T-helper 1 cell treated with Interleukin-12 subunit alpha and Interleukin-12 subunit beta and Interleukin-4 antibody, amounts not matched to agents 30 μg/mL and 1 μg/mL, for 36 hours (primary cell): ENCODE measurements at regions not wholly inside any gene's neighbourhood (a gene's known extent, or its start where the extent isn't known, plus 50 kb on each side); places are given as distances from the start of the nearest gene placed in this dataset.
"Not testable (repeated sequence)": the region's sequence is repeated elsewhere in the genome, so short reads cannot be mapped to it uniquely, and the experiment has no call there.

Source experiments
- H3K27ac Mint-ChIP-seq: one replicate; pipeline ENCODE4 v1.8.0; 2021; ENCODE audit warnings: mild to moderate bottlenecking, mixed read lengths
- H3K27me3 Mint-ChIP-seq: one replicate; pipeline ENCODE4 v1.8.0; 2021; ENCODE audit warnings: low read depth, mixed read lengths
- H3K36me3 Mint-ChIP-seq: one replicate; pipeline ENCODE4 v1.8.0; 2021; ENCODE audit warnings: low read depth, mixed read lengths
- H3K4me1 Mint-ChIP-seq: one replicate; pipeline ENCODE4 v1.8.0; 2021; ENCODE audit warnings: low read depth, mixed read lengths
- H3K4me3 Mint-ChIP-seq: one replicate; pipeline ENCODE4 v1.8.0; 2021; ENCODE audit warnings: mild to moderate bottlenecking, moderate library complexity, mixed read lengths
- H3K9me3 Mint-ChIP-seq: one replicate; pipeline ENCODE4 v1.8.0; 2021; ENCODE audit warnings: mixed read lengths

- H3K27ac Mint-ChIP-seq: no peak overlapping the region
- no peak overlapping the region for H3K4me3 Mint-ChIP-seq
Measured at GRCh38 chr12:83313322-83313721, 626.6 kb downstream of the TMTC2 start.

GRCh38 chr12:83276904-83277303 is 590.2 kb downstream of the TMTC2 start:
- Mint-ChIP-seq H3K27ac (no peak overlapping the region), H3K36me3 (no peaks in the 10 kb centered on the region), H3K4me1 (no peaks in the 10 kb centered on the region), H3K9me3 (peaks cover 13% of the 10 kb centered on the region), H3K27me3 (no peaks in the 10 kb centered on the region), H3K4me3 (no peak overlapping the region)

More at GRCh38 chr12:83313322-83313721, 626.6 kb downstream of the TMTC2 start:
- Mint-ChIP-seq H3K27me3 (no peaks in the 10 kb centered on the region), H3K9me3 (no peaks in the 10 kb centered on the region), H3K36me3 (no peaks in the 10 kb centered on the region), H3K4me1 (no peaks in the 10 kb centered on the region)

- Mint-ChIP-seq H3K27ac (no peak overlapping the region), H3K4me3 (no peak overlapping the region), H3K4me1 (no peaks in the 10 kb centered on the region), H3K27me3 (no peaks in the 10 kb centered on the region), H3K9me3 (peaks cover 16% of the 10 kb centered on the region), H3K36me3 (no peaks in the 10 kb centered on the region)
Measured at GRCh38 chr12:83271201-83271600, 584.5 kb downstream of the TMTC2 start.

- H3K4me1 Mint-ChIP-seq: no peaks in the 10 kb centered on the region
- H3K36me3 Mint-ChIP-seq: no peaks in the 10 kb centered on the region
- H3K27ac Mint-ChIP-seq: no peak overlapping the region
- no peaks in the 10 kb centered on the region for H3K27me3 Mint-ChIP-seq
- no peak overlapping the region for H3K4me3 Mint-ChIP-seq
- peaks cover 2% of the 10 kb centered on the region for H3K9me3 Mint-ChIP-seq
Measured at GRCh38 chr12:83265808-83266207, 579.1 kb downstream of the TMTC2 start.

- H3K4me1 Mint-ChIP-seq: no peaks in the 10 kb centered on the region
- no peaks in the 10 kb centered on the region for H3K27me3 Mint-ChIP-seq
- no peaks in the 10 kb centered on the region for H3K9me3 Mint-ChIP-seq
- H3K4me3 Mint-ChIP-seq: no peak overlapping the region
- H3K36me3 Mint-ChIP-seq: no peaks in the 10 kb centered on the region
- H3K27ac Mint-ChIP-seq: no peak overlapping the region
Measured at GRCh38 chr12:83261998-83262397, 575.3 kb downstream of the TMTC2 start.

- not testable (repeated sequence) for H3K36me3 Mint-ChIP-seq, H3K27me3 Mint-ChIP-seq, H3K4me3 Mint-ChIP-seq
Measured at GRCh38 chr12:83260126-83260525, 573.4 kb downstream of the TMTC2 start.

GRCh38 chr12:83257726-83258125 is 571.0 kb downstream of the TMTC2 start:
- Mint-ChIP-seq H3K27me3 (no peaks in the 10 kb centered on the region), H3K4me3 (no peak overlapping the region), H3K36me3 (no peaks in the 10 kb centered on the region), H3K9me3 (no peaks in the 10 kb centered on the region), H3K4me1 (no peaks in the 10 kb centered on the region), H3K27ac (no peak overlapping the region)

More at GRCh38 chr12:83260126-83260525, 573.4 kb downstream of the TMTC2 start:
- not testable (repeated sequence) for H3K4me1 Mint-ChIP-seq, H3K27ac Mint-ChIP-seq, H3K9me3 Mint-ChIP-seq

- H3K27ac Mint-ChIP-seq: no peak overlapping the region
- H3K36me3 Mint-ChIP-seq: no peaks in the 10 kb centered on the region
- H3K4me3 Mint-ChIP-seq: no peak overlapping the region
- no peaks in the 10 kb centered on the region for H3K4me1 Mint-ChIP-seq
- no peaks in the 10 kb centered on the region for H3K27me3 Mint-ChIP-seq
- no peaks in the 10 kb centered on the region for H3K9me3 Mint-ChIP-seq
Measured at GRCh38 chr12:83256562-83256961, 569.9 kb downstream of the TMTC2 start.

- Mint-ChIP-seq H3K9me3 (no peaks in the 10 kb centered on the region), H3K27ac (no peak overlapping the region), H3K36me3 (no peaks in the 10 kb centered on the region), H3K4me3 (no peak overlapping the region), H3K27me3 (no peaks in the 10 kb centered on the region), H3K4me1 (no peaks in the 10 kb centered on the region)
Measured at GRCh38 chr12:83250866-83251265, 564.2 kb downstream of the TMTC2 start.

GRCh38 chr12:83245156-83245555 is 558.5 kb downstream of the TMTC2 start:
- no peak overlapping the region for H3K4me3 Mint-ChIP-seq
- no peak overlapping the region for H3K27ac Mint-ChIP-seq
- no peaks in the 10 kb centered on the region for H3K36me3 Mint-ChIP-seq
- no peaks in the 10 kb centered on the region for H3K4me1 Mint-ChIP-seq
- H3K9me3 Mint-ChIP-seq: no peaks in the 10 kb centered on the region
- H3K27me3 Mint-ChIP-seq: no peaks in the 10 kb centered on the region

GRCh38 chr12:83244001-83244400 is 557.3 kb downstream of the TMTC2 start:
- H3K9me3 Mint-ChIP-seq: no peaks in the 10 kb centered on the region
- no peaks in the 10 kb centered on the region for H3K27me3 Mint-ChIP-seq
- H3K4me1 Mint-ChIP-seq: no peaks in the 10 kb centered on the region
- H3K4me3 Mint-ChIP-seq: no peak overlapping the region
- no peaks in the 10 kb centered on the region for H3K36me3 Mint-ChIP-seq
- H3K27ac Mint-ChIP-seq: no peak overlapping the region

- H3K27ac Mint-ChIP-seq, H3K4me1 Mint-ChIP-seq, H3K36me3 Mint-ChIP-seq, H3K9me3 Mint-ChIP-seq, H3K27me3 Mint-ChIP-seq, H3K4me3 Mint-ChIP-seq: not testable (repeated sequence)
Measured at GRCh38 chr12:83233987-83234386, 547.3 kb downstream of the TMTC2 start.

- H3K36me3 Mint-ChIP-seq, H3K4me3 Mint-ChIP-seq, H3K9me3 Mint-ChIP-seq, H3K27ac Mint-ChIP-seq, H3K27me3 Mint-ChIP-seq, H3K4me1 Mint-ChIP-seq: not testable (repeated sequence)
Measured at GRCh38 chr12:83226960-83227359, 540.3 kb downstream of the TMTC2 start.

GRCh38 chr12:83225806-83226205 is 539.1 kb downstream of the TMTC2 start:
- H3K27me3 Mint-ChIP-seq: no peaks in the 10 kb centered on the region
- H3K36me3 Mint-ChIP-seq: no peaks in the 10 kb centered on the region
- H3K27ac Mint-ChIP-seq: no peak overlapping the region
- H3K9me3 Mint-ChIP-seq: peaks cover 9% of the 10 kb centered on the region
- H3K4me1 Mint-ChIP-seq: no peaks in the 10 kb centered on the region
- H3K4me3 Mint-ChIP-seq: no peak overlapping the region

- Mint-ChIP-seq H3K9me3 (peaks cover 9% of the 10 kb centered on the region), H3K27ac (no peak overlapping the region), H3K4me1 (no peaks in the 10 kb centered on the region), H3K27me3 (no peaks in the 10 kb centered on the region), H3K36me3 (no peaks in the 10 kb centered on the region), H3K4me3 (no peak overlapping the region)
Measured at GRCh38 chr12:83224012-83224411, 537.3 kb downstream of the TMTC2 start.

- H3K9me3 Mint-ChIP-seq: peaks cover 9% of the 10 kb centered on the region
- no peak overlapping the region for H3K4me3 Mint-ChIP-seq
- no peak overlapping the region for H3K27ac Mint-ChIP-seq
- no peaks in the 10 kb centered on the region for H3K4me1 Mint-ChIP-seq
- no peaks in the 10 kb centered on the region for H3K27me3 Mint-ChIP-seq
- H3K36me3 Mint-ChIP-seq: no peaks in the 10 kb centered on the region
Measured at GRCh38 chr12:83220774-83221173, 534.1 kb downstream of the TMTC2 start.
